Stomach smooth muscle (tissue), 2 donors: ENCODE measurements at regions not wholly inside any gene's neighbourhood (a gene's known extent, or its start where the extent isn't known, plus 50 kb on each side); places are given as distances from the start of the nearest gene placed in this dataset.
"Not testable (repeated sequence)": the region's sequence is repeated elsewhere in the genome, so short reads cannot be mapped to it uniquely, and the experiment has no call there.

Source experiments
- H3K27ac ChIP-seq: one replicate; pipeline ENCODE4 v1.7.0; 2013; ENCODE audit warnings: mild to moderate bottlenecking, low read length, inconsistent platforms
- H3K27me3 ChIP-seq, 2 donors: one replicate each; pipeline ENCODE4 v1.7.0; 2013; ENCODE audit warnings: low read length in 2 of 2; ENCODE audit not compliant: insufficient read depth in 2 of 2, control insufficient read depth in 1 of 2
- H3K36me3 ChIP-seq, 2 donors: one replicate each; pipeline ENCODE4 v1.7.0; 2013; ENCODE audit warnings: low read length in 2 of 2; ENCODE audit not compliant: control insufficient read depth in 2 of 2, insufficient read depth in 2 of 2
- H3K4me1 ChIP-seq: one replicate; pipeline ENCODE4 v1.7.0; 2013; ENCODE audit warnings: low read length; ENCODE audit not compliant: control insufficient read depth, insufficient read depth
- H3K4me3 ChIP-seq, 2 donors: one replicate each; pipeline ENCODE4 v1.7.0; 2013; ENCODE audit warnings: low read length in 2 of 2
- H3K9ac ChIP-seq, 2 donors: one replicate each; pipeline ENCODE4 v1.7.0; 2013; ENCODE audit warnings: low read length in 2 of 2, mild to moderate bottlenecking in 1 of 2
- H3K9me3 ChIP-seq, 2 donors: one replicate each; pipeline ENCODE4 v1.7.0; 2013; ENCODE audit warnings: low read length in 2 of 2; ENCODE audit not compliant: control insufficient read depth in 2 of 2
- donor health status: healthy.
- donor health status: Pancreatic carcinoma.

DNA sequence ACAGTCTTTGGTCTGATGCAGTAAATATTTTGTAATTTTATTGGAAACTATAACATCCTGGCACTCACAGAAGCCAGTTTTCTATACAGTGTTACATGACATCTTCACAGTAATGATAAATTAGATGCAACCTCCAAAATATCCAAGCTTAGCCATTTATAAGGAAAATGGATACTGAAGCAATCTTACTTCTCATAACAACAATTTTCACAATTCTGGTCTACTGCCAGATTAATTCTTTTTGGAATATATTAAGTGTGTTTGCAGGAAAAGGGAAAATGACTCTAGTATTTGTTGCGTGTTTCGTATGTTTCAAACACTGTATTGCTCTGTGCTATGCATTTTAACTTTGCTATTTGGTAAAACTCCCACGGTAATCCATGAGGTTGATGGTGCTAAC lies 1870.9 kb downstream of the ARAP2 start:
- Histone ChIP-seq H3K27ac (no peak overlapping the region), H3K9me3 (no peaks in the 10 kb centered on the region), H3K36me3 (no peaks in the 10 kb centered on the region), H3K4me1 (no peaks in the 10 kb centered on the region), H3K4me3 (no peak overlapping the region), H3K27me3 (no peaks in the 10 kb centered on the region), H3K9ac (no peak overlapping the region)

DNA sequence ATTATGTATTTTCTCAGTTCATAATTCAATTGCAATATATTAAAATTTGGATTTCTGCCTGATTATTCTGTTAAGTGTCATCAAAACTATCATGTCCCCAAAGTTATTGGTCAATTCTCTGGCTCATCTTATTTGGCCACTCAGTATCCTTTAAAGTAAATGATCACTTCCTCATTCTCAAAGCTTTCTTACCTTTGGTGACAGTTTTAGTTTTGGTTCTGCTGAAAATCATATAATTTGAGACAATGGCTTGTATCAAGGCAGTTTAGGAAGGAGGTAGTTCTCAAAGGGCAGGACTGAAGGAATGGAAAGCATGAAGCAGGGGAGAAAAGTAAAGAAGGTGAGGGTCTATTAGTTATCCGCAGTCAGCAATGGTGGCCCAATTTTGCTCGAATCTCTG lies 1832.1 kb downstream of the ARAP2 start:
- no peaks in the 10 kb centered on the region for H3K27me3 ChIP-seq
- no peaks in the 10 kb centered on the region for H3K9me3 ChIP-seq
- H3K4me3 ChIP-seq: no peak overlapping the region
- H3K4me1 ChIP-seq: no peaks in the 10 kb centered on the region
- H3K9ac ChIP-seq: no peak overlapping the region
- no peaks in the 10 kb centered on the region for H3K36me3 ChIP-seq
- no peak overlapping the region for H3K27ac ChIP-seq

DNA sequence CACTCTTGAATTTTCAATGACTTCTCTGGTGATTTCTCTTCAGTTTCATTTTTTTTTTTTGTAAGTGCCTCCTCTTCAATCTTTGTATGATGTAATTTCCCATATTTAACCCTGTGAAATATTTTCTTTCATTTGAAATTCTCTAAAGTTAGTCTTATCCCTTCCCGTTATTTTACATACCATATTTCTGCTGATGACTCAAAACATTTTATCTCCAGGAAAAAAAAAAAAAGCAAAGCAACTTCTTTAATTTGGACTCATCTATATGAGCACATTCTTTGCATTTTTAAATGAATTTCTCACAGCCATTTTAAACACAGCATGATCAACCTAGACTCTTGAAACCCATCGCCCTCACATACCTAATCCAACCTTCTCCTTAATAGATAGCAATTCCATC lies 1831.4 kb downstream of the ARAP2 start:
- H3K27ac ChIP-seq: no peak overlapping the region
- H3K4me1 ChIP-seq: no peaks in the 10 kb centered on the region
- H3K36me3 ChIP-seq: no peaks in the 10 kb centered on the region
- no peak overlapping the region for H3K4me3 ChIP-seq
- H3K9me3 ChIP-seq: no peaks in the 10 kb centered on the region
- H3K27me3 ChIP-seq: no peaks in the 10 kb centered on the region
- no peak overlapping the region for H3K9ac ChIP-seq

DNA sequence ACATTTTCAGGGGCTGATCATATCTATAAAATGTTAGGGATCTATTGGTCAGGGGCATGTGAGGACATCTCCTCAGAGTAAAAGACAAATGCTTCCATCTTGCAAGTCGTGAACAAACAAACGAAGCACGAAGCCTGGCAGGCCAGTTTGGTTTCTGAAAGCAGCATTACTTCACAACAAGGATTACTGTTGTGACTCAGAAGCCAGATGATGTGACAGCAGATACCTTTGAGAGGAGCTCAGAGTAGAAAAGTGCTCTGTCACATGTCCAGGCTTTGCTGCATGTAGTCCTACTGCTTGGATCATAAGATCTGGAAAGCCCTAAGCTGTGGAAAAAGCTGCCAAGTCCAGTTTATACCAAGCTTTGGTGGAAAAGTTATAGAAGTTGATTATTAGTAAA lies 1827.2 kb downstream of the ARAP2 start:
- Histone ChIP-seq H3K9ac (no peak overlapping the region), H3K4me3 (no peak overlapping the region), H3K27me3 (no peaks in the 10 kb centered on the region), H3K4me1 (no peaks in the 10 kb centered on the region), H3K36me3 (no peaks in the 10 kb centered on the region), H3K27ac (no peak overlapping the region), H3K9me3 (no peaks in the 10 kb centered on the region)

DNA sequence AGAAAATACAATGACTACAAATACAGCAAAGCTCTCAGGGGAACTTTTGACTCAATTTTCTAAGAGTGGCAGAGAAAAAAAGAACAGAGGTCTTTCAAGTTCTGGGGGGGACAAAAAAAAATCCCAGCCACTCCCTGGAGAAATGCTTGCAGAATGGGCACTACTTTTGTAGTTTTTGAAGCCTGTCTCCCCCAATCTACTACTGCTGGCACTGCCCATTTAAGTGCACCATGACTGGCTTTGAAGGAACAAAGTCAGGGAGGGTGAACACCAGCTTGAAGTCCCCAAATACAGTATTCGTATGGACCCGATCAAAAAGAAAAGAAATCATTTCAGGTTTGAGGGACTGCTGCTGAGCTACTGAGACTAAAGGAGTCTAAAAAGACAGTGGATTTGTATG lies 1824.4 kb downstream of the ARAP2 start:
- Histone ChIP-seq H3K4me1 (no peaks in the 10 kb centered on the region), H3K36me3 (no peaks in the 10 kb centered on the region), H3K9ac (no peak overlapping the region), H3K4me3 (no peak overlapping the region), H3K27me3 (no peaks in the 10 kb centered on the region), H3K27ac (no peak overlapping the region), H3K9me3 (no peaks in the 10 kb centered on the region)

DNA sequence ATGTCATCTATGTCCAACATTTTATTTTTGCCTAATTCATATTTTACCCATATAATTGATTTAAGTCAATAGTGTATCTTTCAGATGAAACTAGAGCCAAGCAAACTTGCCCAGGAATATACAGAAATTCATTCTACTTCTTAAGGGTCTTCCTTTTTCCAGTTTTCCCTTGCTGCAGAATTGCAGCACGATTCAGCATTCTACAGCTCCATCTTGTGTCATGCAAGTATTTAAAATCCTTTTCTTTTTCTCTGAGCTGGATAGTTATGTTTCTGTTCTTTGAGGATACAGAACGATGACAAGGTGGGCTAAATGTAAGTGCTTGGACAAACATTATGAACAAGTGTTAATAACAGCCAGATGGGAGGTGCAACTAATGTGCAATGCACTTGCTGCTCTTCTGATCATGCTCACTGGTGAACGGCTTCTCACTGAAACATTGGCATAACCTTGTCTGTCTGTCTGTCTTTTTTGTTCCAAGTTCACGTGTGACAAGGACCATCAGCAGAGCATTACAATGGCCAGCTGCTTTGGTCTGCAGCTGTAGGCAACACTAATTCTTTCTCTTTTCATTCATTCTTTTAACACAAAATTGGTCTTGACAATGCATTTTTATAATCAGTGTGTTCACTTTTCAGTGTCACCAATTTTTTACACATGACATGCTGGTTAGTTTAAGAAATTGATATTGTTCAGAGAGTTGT lies 1821.7 kb downstream of the ARAP2 start:
- Histone ChIP-seq H3K4me3 (no peak overlapping the region), H3K27ac (no peak overlapping the region), H3K36me3 (no peaks in the 10 kb centered on the region), H3K9me3 (no peaks in the 10 kb centered on the region), H3K9ac (no peak overlapping the region), H3K27me3 (no peaks in the 10 kb centered on the region), H3K4me1 (no peaks in the 10 kb centered on the region)

DNA sequence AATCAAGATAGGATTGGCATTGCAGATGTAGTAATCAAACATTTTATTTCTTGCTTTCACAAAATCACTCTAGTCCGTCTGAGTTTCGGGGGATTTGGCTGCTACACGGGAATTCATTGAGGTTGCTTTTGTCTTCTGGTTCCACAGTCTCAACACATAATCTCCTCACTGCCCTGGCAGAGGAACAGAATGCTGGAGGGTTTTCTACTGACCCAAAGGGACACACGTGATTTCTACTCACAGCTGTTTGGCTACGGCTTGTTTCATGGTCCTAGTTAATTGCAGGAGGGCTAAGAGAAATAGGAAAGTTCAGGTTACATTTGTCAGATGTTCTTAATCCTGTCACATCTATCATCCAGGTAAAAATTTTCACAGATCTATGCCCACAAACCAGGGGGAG lies 1811.6 kb downstream of the ARAP2 start:
- Histone ChIP-seq H3K27ac (no peak overlapping the region), H3K4me1 (no peaks in the 10 kb centered on the region), H3K4me3 (no peak overlapping the region), H3K36me3 (no peaks in the 10 kb centered on the region), H3K9ac (no peak overlapping the region), H3K9me3 (no peaks in the 10 kb centered on the region), H3K27me3 (no peaks in the 10 kb centered on the region)

DNA sequence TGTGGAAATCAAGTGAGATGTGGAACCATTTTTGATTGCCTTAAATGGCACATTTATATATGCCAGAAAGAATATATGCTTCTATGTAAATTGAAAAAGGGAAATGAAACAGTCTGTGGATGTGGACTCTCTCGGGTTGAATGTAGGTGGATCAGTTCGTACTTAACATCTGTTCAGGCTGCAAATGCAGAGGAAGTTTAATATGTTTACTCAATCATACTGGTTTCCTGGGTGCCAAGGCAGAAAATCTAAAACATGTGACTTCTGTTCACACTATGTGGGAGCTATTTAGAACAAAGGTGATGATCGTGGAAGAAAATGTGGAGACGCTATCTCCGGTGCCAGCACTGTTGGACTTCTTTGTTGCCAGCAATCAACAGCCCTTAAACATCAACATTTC lies 1809.9 kb downstream of the ARAP2 start:
- not testable (repeated sequence) for H3K9me3 ChIP-seq, H3K4me3 ChIP-seq, H3K27me3 ChIP-seq

DNA sequence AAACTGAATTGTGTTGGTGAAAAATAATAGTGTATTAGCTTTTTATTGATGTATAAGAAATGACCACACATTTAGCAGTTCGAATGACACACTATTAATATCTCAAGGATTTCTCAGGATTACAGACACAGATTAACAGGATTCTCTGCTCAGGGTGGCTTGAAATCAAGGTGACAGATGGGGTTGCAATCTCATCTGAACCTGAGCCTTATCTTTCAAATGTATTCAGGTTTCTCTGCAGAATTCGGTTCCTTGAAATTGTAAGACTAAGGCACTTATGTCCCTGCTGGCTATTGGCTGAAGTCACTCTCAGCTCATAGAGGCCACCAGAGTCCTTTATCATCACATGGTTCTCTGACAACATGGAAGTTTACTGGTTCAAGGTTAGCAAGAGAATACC lies 1780.1 kb downstream of the ARAP2 start:
- Histone ChIP-seq H3K4me1 (no peaks in the 10 kb centered on the region), H3K27me3 (no peaks in the 10 kb centered on the region), H3K27ac (no peak overlapping the region), H3K36me3 (no peaks in the 10 kb centered on the region), H3K4me3 (no peak overlapping the region), H3K9me3 (peaks cover 0 to 2% of the 10 kb centered on the region in 2 donors), H3K9ac (no peak overlapping the region)

More for the DNA sequence above, 1809.9 kb downstream of the ARAP2 start:
- not testable (repeated sequence) for H3K4me1 ChIP-seq, H3K36me3 ChIP-seq, H3K27ac ChIP-seq, H3K9ac ChIP-seq

DNA sequence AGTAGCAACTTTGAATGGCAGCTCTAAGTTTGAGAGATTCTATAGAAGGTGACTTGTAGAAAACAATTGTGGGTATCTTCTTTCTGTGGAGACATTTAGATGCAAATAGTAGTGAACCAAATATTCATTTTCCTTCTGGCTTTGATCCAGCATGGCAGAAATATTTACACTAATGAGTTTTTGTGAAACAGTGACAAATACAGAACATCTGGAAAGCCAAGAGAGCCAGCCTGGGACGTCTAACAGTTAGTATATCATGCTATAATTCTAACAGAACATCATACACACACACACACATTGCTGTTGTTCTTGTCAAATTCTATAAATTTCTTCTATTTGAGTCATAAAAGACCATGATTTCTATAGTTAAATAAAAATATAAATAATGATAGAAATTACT lies 1777.9 kb downstream of the ARAP2 start:
- no peaks in the 10 kb centered on the region for H3K4me1 ChIP-seq
- no peaks in the 10 kb centered on the region for H3K36me3 ChIP-seq
- no peak overlapping the region for H3K27ac ChIP-seq

DNA sequence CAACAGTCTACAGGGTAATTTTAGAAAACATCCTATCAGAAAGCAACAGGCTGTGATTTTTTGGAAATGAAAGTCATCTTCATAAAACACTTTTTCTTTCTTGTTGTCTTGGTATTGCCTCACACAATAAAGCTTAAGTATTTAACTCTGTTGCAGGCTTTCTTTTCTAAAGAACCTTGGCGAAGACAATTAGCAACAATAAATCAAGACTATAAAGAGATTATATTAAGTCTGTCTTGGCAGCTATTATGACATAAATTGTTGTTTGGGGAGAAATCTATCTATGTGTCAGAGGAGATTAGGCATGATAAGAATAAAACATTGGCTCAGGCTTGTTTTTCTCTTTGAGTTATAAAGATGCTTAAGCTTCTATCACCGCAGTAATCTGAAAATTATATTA lies 1774.8 kb downstream of the ARAP2 start:
- H3K9ac ChIP-seq: no peak overlapping the region
- H3K4me1 ChIP-seq: no peaks in the 10 kb centered on the region
- H3K9me3 ChIP-seq: peaks cover 0 to 2% of the 10 kb centered on the region in 2 donors
- H3K27ac ChIP-seq: no peak overlapping the region
- H3K36me3 ChIP-seq: no peaks in the 10 kb centered on the region
- H3K27me3 ChIP-seq: no peaks in the 10 kb centered on the region
- no peak overlapping the region for H3K4me3 ChIP-seq

More for the DNA sequence above, 1777.9 kb downstream of the ARAP2 start:
- H3K9ac ChIP-seq: no peak overlapping the region
- no peak overlapping the region for H3K4me3 ChIP-seq
- no peaks in the 10 kb centered on the region for H3K27me3 ChIP-seq
- H3K9me3 ChIP-seq: peaks cover 0 to 2% of the 10 kb centered on the region in 2 donors
